Endothelial cell of umbilical vein (primary cell): ENCODE measurements at regions not wholly inside any gene's neighbourhood (a gene's known extent, or its start where the extent isn't known, plus 50 kb on each side); places are given as distances from the start of the nearest gene placed in this dataset.

Source experiments
- GATA2 ChIP-seq: IDR thresholded peaks from 2 replicates; pipeline ENCODE4 v1.7.0; 2011; ENCODE audit warnings: low read depth, mild to moderate bottlenecking, moderate library complexity, mixed read lengths, low read length; ENCODE audit not compliant: insufficient read length, insufficient read depth
- POLR2A ChIP-seq: IDR thresholded peaks from 2 replicates; pipeline ENCODE4 v1.6.1; 2012; ENCODE audit warnings: low read depth, mild to moderate bottlenecking, control low read depth, low read length
- POLR2AphosphoS5 ChIP-seq: IDR thresholded peaks from 2 replicates; pipeline ENCODE4 v1.6.1; 2012; ENCODE audit warnings: low read depth, mild to moderate bottlenecking, control low read depth, low read length, moderate library complexity; ENCODE audit not compliant: insufficient read depth
- TF ChIP-seq, protein P1 (sequence below): IDR thresholded peaks from 2 replicates; pipeline ENCODE4 v1.6.1; 2011; ENCODE audit not compliant: insufficient read depth, insufficient read length
- TF ChIP-seq, protein P2 (sequence below), 2 donors: IDR thresholded peaks; 1 replicate in 1 of 2; 2 replicates in 1 of 2; pipeline ENCODE4 v1.5.1; 2011; ENCODE audit warnings: low read length in 2 of 2, mild to moderate bottlenecking in 2 of 2, moderate library complexity in 2 of 2, control low read depth in 1 of 2, inconsistent platforms in 1 of 2, low read depth in 1 of 2; ENCODE audit not compliant: insufficient read depth in 1 of 2; ENCODE audit errors: extremely low read depth in 1 of 2

GRCh38 chrX:38880296-38880854 is 79.1 kb downstream of the MID1IP1 start:
- TF ChIP-seq, protein P1, sequence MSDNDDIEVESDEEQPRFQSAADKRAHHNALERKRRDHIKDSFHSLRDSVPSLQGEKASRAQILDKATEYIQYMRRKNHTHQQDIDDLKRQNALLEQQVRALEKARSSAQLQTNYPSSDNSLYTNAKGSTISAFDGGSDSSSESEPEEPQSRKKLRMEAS: no peak
- TF ChIP-seq, protein P2, sequence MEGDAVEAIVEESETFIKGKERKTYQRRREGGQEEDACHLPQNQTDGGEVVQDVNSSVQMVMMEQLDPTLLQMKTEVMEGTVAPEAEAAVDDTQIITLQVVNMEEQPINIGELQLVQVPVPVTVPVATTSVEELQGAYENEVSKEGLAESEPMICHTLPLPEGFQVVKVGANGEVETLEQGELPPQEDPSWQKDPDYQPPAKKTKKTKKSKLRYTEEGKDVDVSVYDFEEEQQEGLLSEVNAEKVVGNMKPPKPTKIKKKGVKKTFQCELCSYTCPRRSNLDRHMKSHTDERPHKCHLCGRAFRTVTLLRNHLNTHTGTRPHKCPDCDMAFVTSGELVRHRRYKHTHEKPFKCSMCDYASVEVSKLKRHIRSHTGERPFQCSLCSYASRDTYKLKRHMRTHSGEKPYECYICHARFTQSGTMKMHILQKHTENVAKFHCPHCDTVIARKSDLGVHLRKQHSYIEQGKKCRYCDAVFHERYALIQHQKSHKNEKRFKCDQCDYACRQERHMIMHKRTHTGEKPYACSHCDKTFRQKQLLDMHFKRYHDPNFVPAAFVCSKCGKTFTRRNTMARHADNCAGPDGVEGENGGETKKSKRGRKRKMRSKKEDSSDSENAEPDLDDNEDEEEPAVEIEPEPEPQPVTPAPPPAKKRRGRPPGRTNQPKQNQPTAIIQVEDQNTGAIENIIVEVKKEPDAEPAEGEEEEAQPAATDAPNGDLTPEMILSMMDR (IDR thresholded peaks at IDR 0.05; ENCODE audit: extremely low read depth in 1 of 2, insufficient read depth in 1 of 2, low read depth in 1 of 2, low read length in 2 of 2): no peak
- no peak for TF ChIP-seq POLR2A
- no peak for TF ChIP-seq POLR2AphosphoS5
- no peak for TF ChIP-seq GATA2
